Esophagus muscularis mucosa (tissue), 4 donors: ENCODE measurements at regions not wholly inside any gene's neighbourhood (a gene's known extent, or its start where the extent isn't known, plus 50 kb on each side); places are given as distances from the start of the nearest gene placed in this dataset.

Experiments used
- CTCF ChIP-seq, 3 experiments: fragments of 200-600 bp in 2 of 3; fragments of 450-650 bp in 1 of 3; sonication (generic) in 2 of 3; IDR thresholded peaks; one replicate each; pipeline ENCODE4 v1.5.1; 2017 to 2019; ENCODE audit warnings: antibody characterized with exemption in 3 of 3, mild to moderate bottlenecking in 2 of 3, moderate library complexity in 1 of 3
- EP300 ChIP-seq: sonication (generic); formaldehyde crosslinking; IDR thresholded peaks from one replicate; pipeline ENCODE4 v1.6.1; 2017; ENCODE audit warnings: antibody characterized with exemption
- POLR2AphosphoS5 ChIP-seq, 2 donors: sonication (generic); formaldehyde crosslinking; IDR thresholded peaks; one replicate each; pipeline ENCODE4 v1.6.1; 2017; ENCODE audit warnings: antibody characterized with exemption in 2 of 2

- TF ChIP-seq CTCF (IDR thresholded peaks at IDR 0.05): no peak
- TF ChIP-seq EP300: no peak
- no peak for TF ChIP-seq POLR2AphosphoS5 (IDR thresholded peaks at IDR 0.05)
These were observed 77.7 kb upstream of the PTPRD start for GRCh38 chr9:10690546-10690945.
